GM19455 (cell line): ENCODE measurements at regions not wholly inside any gene's neighbourhood (a gene's known extent, or its start where the extent isn't known, plus 50 kb on each side); places are given as distances from the start of the nearest gene placed in this dataset.

Source experiments
- ATAC-seq: cut with Tn5 transposase; IDR thresholded peaks from one replicate; pipeline ENCODE4 v1.9.1; 2021; ENCODE audit not compliant: unreplicated experiment

- no peak for ATAC-seq
These were observed 216.8 kb downstream of the TM9SF2 start for GRCh38 chr13:99717959-99718674.

GRCh38 chr13:99709134-99709533 lies 207.9 kb downstream of the TM9SF2 start:
- no peak for ATAC-seq

- ATAC-seq, result no peak
These were observed 203.1 kb downstream of the TM9SF2 start for GRCh38 chr13:99704390-99704789.

- no peak for ATAC-seq
These were observed 202.6 kb downstream of the TM9SF2 start for GRCh38 chr13:99703908-99704307.

- no peak for ATAC-seq
These were observed 201.5 kb downstream of the TM9SF2 start for GRCh38 chr13:99702687-99703319.

- ATAC-seq, result no peak
These were observed 199.2 kb downstream of the TM9SF2 start for GRCh38 chr13:99700468-99700867.

- no peak for ATAC-seq
These were observed 197.5 kb downstream of the TM9SF2 start for GRCh38 chr13:99698816-99699099.

GRCh38 chr13:99698010-99698815 lies 196.9 kb downstream of the TM9SF2 start:
- no peak for ATAC-seq

GRCh38 chr13:99695857-99696256 lies 194.6 kb downstream of the TM9SF2 start:
- no peak for ATAC-seq

- no peak for ATAC-seq
These were observed 192.8 kb downstream of the TM9SF2 start for GRCh38 chr13:99693852-99694611.

- ATAC-seq, result no peak
These were observed 192.1 kb downstream of the TM9SF2 start for GRCh38 chr13:99693351-99693750.

GRCh38 chr13:99692854-99693253 lies 191.6 kb downstream of the TM9SF2 start:
- ATAC-seq, result no peak

GRCh38 chr13:99691552-99691951 lies 190.3 kb downstream of the TM9SF2 start:
- no peak for ATAC-seq

- ATAC-seq, result no peak
These were observed 189.3 kb downstream of the TM9SF2 start for GRCh38 chr13:99690426-99691174.

GRCh38 chr13:99689955-99690354 lies 188.7 kb downstream of the TM9SF2 start:
- no peak for ATAC-seq

GRCh38 chr13:99688776-99689175 lies 187.5 kb downstream of the TM9SF2 start:
- no peak for ATAC-seq

- no peak for ATAC-seq
These were observed 186.6 kb downstream of the TM9SF2 start for GRCh38 chr13:99687723-99688397.

GRCh38 chr13:99686944-99687411 lies 185.7 kb downstream of the TM9SF2 start:
- no peak for ATAC-seq

- ATAC-seq, result no peak
These were observed 184.9 kb downstream of the TM9SF2 start for GRCh38 chr13:99686157-99686572.

- ATAC-seq, result no peak
These were observed 180.4 kb downstream of the TM9SF2 start for GRCh38 chr13:99681695-99682094.
